LHCN-M2 (cell line): ENCODE measurements at regions not wholly inside any gene's neighbourhood (a gene's known extent, or its start where the extent isn't known, plus 50 kb on each side); places are given as distances from the start of the nearest gene placed in this dataset.

Experiments used
- DNase-seq: peaks from one replicate; pipeline ENCODE4 v3.0.0-alpha.2; 2012; ENCODE audit warnings: low read depth

DNA sequence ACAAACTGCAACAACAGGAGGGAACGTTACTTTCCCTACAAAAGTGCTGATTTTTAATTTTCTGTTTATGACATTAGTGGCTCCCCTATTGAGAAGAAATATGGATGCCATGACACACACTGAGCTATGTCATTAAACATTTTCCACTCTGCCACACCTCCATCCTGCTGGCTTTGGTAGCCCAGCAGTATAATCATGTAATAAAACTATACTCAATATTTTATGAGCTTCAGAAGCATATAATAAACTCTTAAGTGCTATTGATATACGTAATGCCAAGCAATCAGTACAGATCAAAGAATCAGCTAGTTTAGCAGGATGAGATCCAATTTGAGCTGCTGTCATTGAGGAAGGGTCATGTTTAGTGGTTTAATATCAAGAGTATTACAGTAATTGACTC, 141.3 kb upstream of the LRRC7 start:
- DNase-seq = no peak

DNA sequence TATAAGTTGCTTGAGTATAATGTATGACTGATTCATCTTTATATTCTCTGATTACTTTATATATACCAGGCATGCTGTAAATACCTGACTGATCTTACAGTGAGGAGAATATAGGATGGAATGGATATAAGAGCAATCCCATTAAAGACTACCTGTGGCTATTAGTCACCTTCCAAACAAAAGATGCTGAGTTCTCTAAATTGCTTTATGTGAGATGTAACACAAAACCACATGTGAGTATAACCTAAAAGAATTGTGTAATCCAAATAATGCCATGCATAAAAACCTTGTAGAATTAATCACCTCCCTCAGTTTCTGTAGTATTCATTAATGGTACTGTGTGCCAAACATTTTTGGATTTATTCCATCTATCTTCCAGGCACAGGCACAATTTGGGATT, 134.6 kb upstream of the LRRC7 start:
- no peak for DNase-seq

DNA sequence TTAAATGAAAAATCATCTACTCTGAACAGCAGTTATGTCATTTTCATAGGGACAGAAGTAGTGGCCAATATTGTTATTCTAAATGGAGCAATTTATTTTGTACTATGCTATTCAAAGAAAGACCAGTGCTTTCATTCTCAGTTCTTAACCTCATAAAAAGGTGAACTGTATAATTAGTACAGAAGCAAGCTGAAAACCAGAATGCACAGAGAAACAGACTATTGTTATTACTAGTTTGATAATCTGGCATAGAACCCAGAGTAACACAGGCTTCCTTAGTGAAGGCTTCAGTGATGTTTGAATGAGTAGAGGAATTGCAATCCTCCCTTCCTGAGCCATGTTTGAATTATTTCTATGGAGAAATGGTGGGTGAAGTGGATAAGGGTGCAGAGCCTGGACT, 131.6 kb upstream of the LRRC7 start:
- DNase-seq = no peak

- no peak for DNase-seq
Observed at GRCh38 chr1:69438056-69438795, 129.5 kb upstream of the LRRC7 start.

DNA sequence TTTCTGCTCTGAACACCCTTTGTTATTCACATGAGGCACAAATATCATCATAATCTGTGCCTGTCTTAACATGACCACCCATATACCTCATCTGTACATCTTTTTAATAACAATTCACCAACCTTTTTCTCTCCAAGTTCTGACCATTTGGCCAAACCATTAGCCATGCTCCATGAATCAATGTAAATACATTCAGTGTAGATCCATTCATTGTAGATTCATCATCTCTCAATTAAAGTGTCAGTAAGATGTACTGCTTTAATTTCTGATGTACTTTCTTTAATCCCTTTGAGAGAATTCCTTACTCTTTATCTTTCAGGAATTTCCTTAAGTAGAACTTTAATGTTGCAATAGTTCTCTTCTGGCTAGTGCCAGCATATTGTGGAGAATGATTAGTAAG, 126.2 kb upstream of the LRRC7 start:
- no peak for DNase-seq

GRCh38 chr1:69451196-69451595, 116.5 kb upstream of the LRRC7 start:
- DNase-seq = no peak

GRCh38 chr1:69455718-69456117, 112.0 kb upstream of the LRRC7 start:
- no peak for DNase-seq

GRCh38 chr1:69459244-69459643, 108.5 kb upstream of the LRRC7 start:
- no peak for DNase-seq

GRCh38 chr1:69475021-69475420, 92.7 kb upstream of the LRRC7 start:
- no peak for DNase-seq

GRCh38 chr1:69479734-69480133, 88.0 kb upstream of the LRRC7 start:
- DNase-seq = no peak

DNA sequence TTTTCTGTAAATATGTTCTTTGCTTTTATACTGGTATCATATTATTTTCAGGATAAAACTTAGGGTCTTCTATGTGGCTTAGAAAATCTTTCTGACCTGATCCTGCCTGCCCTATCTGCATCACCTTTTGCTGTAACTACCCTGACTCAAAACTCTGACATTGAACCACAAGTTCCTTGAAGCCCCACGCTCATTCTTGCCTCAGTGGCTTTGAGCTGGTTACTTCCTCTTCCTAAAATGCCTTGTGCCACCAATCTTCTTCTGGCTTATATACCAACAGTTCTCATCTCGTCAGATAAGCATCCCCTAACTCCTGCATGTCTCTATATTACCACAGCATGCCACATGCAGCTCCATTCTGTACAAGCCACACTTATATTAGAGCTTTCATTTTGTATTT, 84.5 kb upstream of the LRRC7 start:
- DNase-seq = no peak

GRCh38 chr1:69485616-69486015, 82.1 kb upstream of the LRRC7 start:
- no peak for DNase-seq

- DNase-seq = no peak
Observed at GRCh38 chr1:69491416-69491815, 76.3 kb upstream of the LRRC7 start.

DNA sequence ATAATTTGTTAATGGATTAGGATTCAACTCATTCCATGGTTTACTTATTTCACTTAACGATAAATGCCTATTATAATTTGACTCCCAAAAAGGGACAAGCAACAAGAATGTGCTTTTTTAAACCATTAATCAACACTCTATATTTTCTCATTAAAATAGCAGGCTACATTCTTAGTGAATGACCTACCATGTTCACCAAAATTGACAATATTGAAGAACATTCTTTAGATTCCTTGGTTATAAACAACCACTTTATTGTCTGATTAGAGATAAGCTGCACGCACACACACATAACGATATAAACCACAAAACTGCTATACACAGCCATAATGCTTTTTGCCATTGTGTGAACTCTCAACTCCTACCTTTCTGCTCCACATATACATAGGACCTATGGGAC, 75.4 kb upstream of the LRRC7 start:
- DNase-seq = no peak

- DNase-seq = no peak
Observed at GRCh38 chr1:69494221-69494620, 73.5 kb upstream of the LRRC7 start.

GRCh38 chr1:69497441-69498221, 70.1 kb upstream of the LRRC7 start:
- no peak for DNase-seq

DNA sequence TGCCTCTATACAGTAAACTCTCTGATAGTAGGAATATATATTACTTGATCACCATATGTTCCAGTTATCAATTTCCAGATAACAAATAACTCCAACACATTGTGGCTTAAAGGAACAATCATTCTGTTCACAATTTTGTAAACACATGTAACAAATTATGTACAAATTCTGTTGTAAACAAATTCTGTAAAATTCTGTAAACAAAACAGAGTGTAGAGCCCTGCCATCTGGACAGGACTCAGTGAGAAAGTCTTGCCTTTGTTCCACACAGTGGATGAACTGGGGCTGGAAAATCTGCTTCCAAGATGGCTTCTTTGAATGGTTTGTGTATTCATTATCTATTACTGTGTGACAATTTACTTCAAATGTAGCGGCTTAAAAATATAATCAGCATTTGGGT, 69.0 kb upstream of the LRRC7 start:
- DNase-seq = no peak

DNA sequence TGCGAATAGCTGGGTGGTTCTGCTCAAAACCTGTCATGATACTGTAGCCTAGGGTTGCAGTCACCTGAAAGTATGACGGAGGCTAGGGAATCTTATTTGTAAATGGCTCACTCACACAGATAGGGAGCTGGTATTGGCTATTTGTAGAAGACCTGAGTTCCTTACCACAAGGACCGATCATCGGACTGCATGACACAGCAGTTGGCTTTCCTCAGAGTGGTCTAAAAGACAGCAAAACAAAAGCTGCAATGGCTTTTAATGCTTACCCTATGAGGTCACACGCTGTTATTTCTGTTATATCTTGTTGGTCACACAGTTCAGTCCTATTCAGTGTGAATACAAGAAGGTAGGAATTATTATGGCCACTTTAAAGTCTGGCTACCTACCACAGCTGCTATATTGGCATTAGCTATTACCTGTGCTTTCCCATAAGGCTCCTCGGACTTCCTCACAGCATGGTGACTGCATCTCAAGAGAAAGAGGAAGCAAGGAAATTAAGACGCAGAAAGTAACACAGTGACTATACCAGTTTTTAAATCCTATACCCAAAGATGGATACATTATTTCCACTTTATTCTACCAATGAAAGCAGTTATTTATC, 68.4 kb upstream of the LRRC7 start:
- DNase-seq = no peak

GRCh38 chr1:69502991-69503390, 64.7 kb upstream of the LRRC7 start:
- DNase-seq = no peak

GRCh38 chr1:69504730-69505252, 62.9 kb upstream of the LRRC7 start:
- no peak for DNase-seq

- no peak for DNase-seq
Observed at GRCh38 chr1:69506311-69506710, 61.4 kb upstream of the LRRC7 start.

GRCh38 chr1:69506721-69507120, 61.0 kb upstream of the LRRC7 start:
- no peak for DNase-seq

DNA sequence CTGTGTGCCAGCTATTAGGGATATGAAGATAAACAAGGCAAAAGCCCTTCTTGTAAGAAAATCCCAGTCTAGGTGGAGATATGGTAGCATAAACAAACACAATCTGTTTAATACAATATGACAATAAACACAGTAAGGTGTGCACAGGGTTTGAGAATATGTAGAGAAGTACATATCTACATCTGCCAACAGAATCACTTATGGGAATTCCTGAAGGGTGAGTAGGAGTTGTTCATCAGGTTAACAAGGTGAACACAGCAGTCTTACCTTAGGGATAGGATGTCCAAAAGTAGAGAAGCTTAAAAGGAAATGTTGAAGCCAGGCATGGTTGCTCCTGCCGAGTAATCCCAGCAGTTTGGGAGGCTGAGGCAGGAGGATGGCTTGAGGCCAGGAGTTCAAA, 57.7 kb upstream of the LRRC7 start:
- no peak for DNase-seq
